HG03045 (cell line): ENCODE measurements at regions not wholly inside any gene's neighbourhood (a gene's known extent, or its start where the extent isn't known, plus 50 kb on each side); places are given as distances from the start of the nearest gene placed in this dataset.

Experiments used
- ATAC-seq: cut with Tn5 transposase; IDR thresholded peaks from one replicate; pipeline ENCODE4 v1.9.1; 2021; ENCODE audit warnings: mild to moderate bottlenecking, moderate library complexity; ENCODE audit not compliant: unreplicated experiment

GRCh38 chr11:15757048-15757698, 599.2 kb downstream of the SOX6 start:
- ATAC-seq = no peak

- ATAC-seq = no peak
Observed at GRCh38 chr11:15758857-15759465, 597.4 kb downstream of the SOX6 start.

- ATAC-seq = no peak
Observed at GRCh38 chr11:15761235-15761634, 595.1 kb downstream of the SOX6 start.

GRCh38 chr11:15764326-15764725, 592.0 kb downstream of the SOX6 start:
- no peak for ATAC-seq

- no peak for ATAC-seq
Observed at GRCh38 chr11:15764948-15765347, 591.4 kb downstream of the SOX6 start.

GRCh38 chr11:15765530-15765929, 590.8 kb downstream of the SOX6 start:
- ATAC-seq = no peak

- ATAC-seq = no peak
Observed at GRCh38 chr11:15768321-15768720, 588.0 kb downstream of the SOX6 start.

- no peak for ATAC-seq
Observed at GRCh38 chr11:15769203-15769602, 587.1 kb downstream of the SOX6 start.

GRCh38 chr11:15770798-15771414, 585.4 kb downstream of the SOX6 start:
- no peak for ATAC-seq

GRCh38 chr11:15772547-15772946, 583.8 kb downstream of the SOX6 start:
- ATAC-seq = no peak

- ATAC-seq = no peak
Observed at GRCh38 chr11:15772981-15773380, 583.4 kb downstream of the SOX6 start.

- ATAC-seq = no peak
Observed at GRCh38 chr11:15773476-15774387, 582.6 kb downstream of the SOX6 start.

- no peak for ATAC-seq
Observed at GRCh38 chr11:15774388-15774939, 581.9 kb downstream of the SOX6 start.

GRCh38 chr11:15775015-15775541, 581.3 kb downstream of the SOX6 start:
- ATAC-seq = no peak

- ATAC-seq = no peak
Observed at GRCh38 chr11:15775797-15776196, 580.5 kb downstream of the SOX6 start.

- ATAC-seq = no peak
Observed at GRCh38 chr11:15776366-15776765, 580.0 kb downstream of the SOX6 start.

GRCh38 chr11:15779518-15779917, 576.8 kb downstream of the SOX6 start:
- no peak for ATAC-seq

GRCh38 chr11:15780382-15780781, 576.0 kb downstream of the SOX6 start:
- ATAC-seq = no peak

GRCh38 chr11:15780837-15781236, 575.5 kb downstream of the SOX6 start:
- no peak for ATAC-seq

- no peak for ATAC-seq
Observed at GRCh38 chr11:15783619-15784018, 572.7 kb downstream of the SOX6 start.
